Spleen (tissue), 7 donors: ENCODE measurements at regions not wholly inside any gene's neighbourhood (a gene's known extent, or its start where the extent isn't known, plus 50 kb on each side); places are given as distances from the start of the nearest gene placed in this dataset.

Experiments
- CTCF ChIP-seq, 11 experiments: fragments of 200-600 bp in 7 of 11; fragments of 450-650 bp in 4 of 11; sonication (generic) in 4 of 11; IDR thresholded peaks in 8 of 11; conservative IDR thresholded peaks in 3 of 11; 1 replicate in 7 of 11; 2 replicates in 4 of 11; pipeline versions ENCODE4 v1.4.0 to v1.8.0; 2016 to 2021; ENCODE audit warnings: antibody characterized with exemption in 11 of 11, inconsistent platforms in 4 of 11, mild to moderate bottlenecking in 1 of 11
- POLR2A ChIP-seq, 3 donors: fragments of 450-650 bp; IDR thresholded peaks; one replicate each; pipeline ENCODE4 v1.5.1; 2017; ENCODE audit warnings: antibody characterized with exemption in 3 of 3, mild to moderate bottlenecking in 1 of 3
- POLR2AphosphoS5 ChIP-seq, 3 donors: sonication (generic); formaldehyde crosslinking; IDR thresholded peaks; one replicate each; pipeline ENCODE4 v1.5.1; 2017; ENCODE audit warnings: antibody characterized with exemption in 3 of 3
- donor health status: DM: no; HTN: no; CAD: no; lungs with moderate emphysema.
- donor health status: DM: no; HTN: no; CAD: no.
- donor health status: DM: no; HTN: no; CAD: no.

- TF ChIP-seq POLR2AphosphoS5 (IDR thresholded peaks at IDR 0.05) (no peak), CTCF (IDR thresholded peaks at IDR 0.05 in 8 of 11, conservative IDR thresholded peaks at IDR 0.05 in 3 of 11) (no peak), POLR2A (IDR thresholded peaks at IDR 0.05) (no peak)
These were observed 812.0 kb downstream of the SLITRK5 start for GRCh38 chr13:88483202-88483601.
